HEK293T (cell line): ENCODE measurements at regions not wholly inside any gene's neighbourhood (a gene's known extent, or its start where the extent isn't known, plus 50 kb on each side); places are given as distances from the start of the nearest gene placed in this dataset.
"Not testable (repeated sequence)": the region's sequence is repeated elsewhere in the genome, so short reads cannot be mapped to it uniquely, and the experiment has no call there.

Source experiments
- FOXK2 ChIP-seq: fragments of 450-650 bp; IDR thresholded peaks from 2 replicates; pipeline ENCODE4 v1.6.1; 2016; ENCODE audit warnings: mild to moderate bottlenecking
- LEF1 ChIP-seq: fragments of 450-650 bp; IDR thresholded peaks from 2 replicates; pipeline ENCODE4 v1.6.1; 2017; ENCODE audit warnings: mild to moderate bottlenecking, borderline replicate concordance
- SP1 ChIP-seq: fragments of 450-650 bp; IDR thresholded peaks from 2 replicates; pipeline ENCODE4 v1.6.1; 2017

DNA sequence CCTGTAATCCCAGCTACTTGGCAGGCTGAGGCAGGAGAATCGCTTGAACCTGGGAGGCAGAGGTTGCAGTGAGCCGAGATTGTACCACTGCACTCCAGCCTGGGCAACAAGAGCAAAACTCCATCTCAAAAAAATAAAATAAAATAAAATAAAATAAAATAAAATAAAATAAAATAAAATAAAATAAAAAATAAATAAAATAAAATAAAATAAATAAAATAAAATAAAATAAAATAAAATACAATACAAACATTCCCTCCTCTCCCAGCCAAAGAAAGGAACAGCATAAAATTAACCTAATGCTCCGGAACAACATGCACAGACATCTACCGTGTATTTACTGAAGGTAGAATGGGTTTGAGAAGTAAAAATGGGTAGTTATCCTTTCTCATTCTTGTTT, 521.9 kb upstream of the FAM174A start:
- TF ChIP-seq FOXK2, LEF1, SP1: not testable (repeated sequence)
